GM18909 (cell line): ENCODE measurements at regions not wholly inside any gene's neighbourhood (a gene's known extent, or its start where the extent isn't known, plus 50 kb on each side); places are given as distances from the start of the nearest gene placed in this dataset.

ENCODE experiments used
- ATAC-seq: cut with Tn5 transposase; IDR thresholded peaks from one replicate; pipeline ENCODE4 v1.9.1; 2021; ENCODE audit warnings: mild to moderate bottlenecking; ENCODE audit not compliant: unreplicated experiment, poor library complexity

- ATAC-seq: no peak
Measured at GRCh38 chr5:22918511-22918910, 65.4 kb upstream of the CDH12 start.

- ATAC-seq: no peak
Measured at GRCh38 chr5:22916393-22916792, 63.2 kb upstream of the CDH12 start.

GRCh38 chr5:22911019-22911418 lies 57.9 kb upstream of the CDH12 start:
- ATAC-seq: no peak

GRCh38 chr5:22910523-22910922 lies 57.4 kb upstream of the CDH12 start:
- no peak for ATAC-seq

GRCh38 chr5:22908586-22908985 lies 55.4 kb upstream of the CDH12 start:
- no peak for ATAC-seq

- no peak for ATAC-seq
Measured at GRCh38 chr5:22908129-22908528, 55.0 kb upstream of the CDH12 start.
